CD14-positive monocyte (primary cell): ENCODE measurements at regions not wholly inside any gene's neighbourhood (a gene's known extent, or its start where the extent isn't known, plus 50 kb on each side); places are given as distances from the start of the nearest gene placed in this dataset.

Source experiments
- DNase-seq, 3 donors: peaks; one replicate each; pipeline ENCODE4 v3.0.0-alpha.2; 2011 to 2022
- H2AFZ ChIP-seq: 2 replicates; pipeline ENCODE4 v1.6.0; 2012; ENCODE audit warnings: mild to moderate bottlenecking, low read depth, low read length, inconsistent platforms; ENCODE audit not compliant: insufficient read depth, poor library complexity, severe bottlenecking
- H3K27ac ChIP-seq, 2 donors: 1 replicate in 1 of 2; 2 replicates in 1 of 2; pipeline ENCODE4 v1.5.1; 2012 to 2013; ENCODE audit warnings: low read length in 2 of 2, control low read depth in 1 of 2, inconsistent platforms in 1 of 2, low read depth in 1 of 2, mild to moderate bottlenecking in 1 of 2
- H3K27me3 ChIP-seq, 2 donors: one replicate each; pipeline versions ENCODE4 v1.6.0 to v1.6.1; 2011 to 2013; ENCODE audit warnings: low read length in 2 of 2; ENCODE audit not compliant: control insufficient read depth in 2 of 2, insufficient read depth in 2 of 2
- H3K36me3 ChIP-seq, 2 donors: replicated peaks in 1 of 2; 1 replicate in 1 of 2; 2 replicates in 1 of 2; pipeline versions ENCODE4 v1.5.1 to v1.6.1; 2012 to 2013; ENCODE audit warnings: low read length in 2 of 2, control low read depth in 1 of 2, inconsistent platforms in 1 of 2, mild to moderate bottlenecking in 1 of 2; ENCODE audit not compliant: insufficient read depth in 2 of 2, control insufficient read depth in 1 of 2
- H3K4me1 ChIP-seq, 2 donors: 1 replicate in 1 of 2; 2 replicates in 1 of 2; pipeline versions ENCODE4 v1.5.1 to v1.6.1; 2012 to 2013; ENCODE audit warnings: low read length in 2 of 2, control low read depth in 1 of 2, inconsistent platforms in 1 of 2, mild to moderate bottlenecking in 1 of 2, moderate library complexity in 1 of 2; ENCODE audit not compliant: insufficient read depth in 2 of 2, control insufficient read depth in 1 of 2
- H3K4me2 ChIP-seq: replicated peaks from 2 replicates; pipeline ENCODE3; 2012; ENCODE audit warnings: low read length, moderate library complexity, mild to moderate bottlenecking; ENCODE audit not compliant: poor library complexity, severe bottlenecking; ENCODE audit errors: extremely low read depth
- H3K4me3 ChIP-seq, 3 experiments: fragments of 200-600 bp in 1 of 3; sonication (generic) in 1 of 3; replicated peaks in 1 of 3; 1 replicate in 2 of 3; 2 replicates in 1 of 3; pipeline ENCODE4 v1.5.1; 2011 to 2013; ENCODE audit warnings: low read length in 3 of 3, mild to moderate bottlenecking in 3 of 3, control low read depth in 2 of 3, low read depth in 2 of 3, inconsistent platforms in 1 of 3, moderate library complexity in 1 of 3
- H3K79me2 ChIP-seq: 2 replicates; pipeline ENCODE4 v1.6.0; 2012; ENCODE audit warnings: mild to moderate bottlenecking, control low read depth, inconsistent platforms, low read length, moderate library complexity; ENCODE audit not compliant: insufficient read depth
- H3K9ac ChIP-seq: 2 replicates; pipeline ENCODE4 v1.6.0; 2017; ENCODE audit warnings: low read length, mild to moderate bottlenecking; ENCODE audit not compliant: insufficient read depth, poor library complexity, severe bottlenecking
- H3K9me3 ChIP-seq, 2 donors: replicated peaks in 1 of 2; 1 replicate in 1 of 2; 2 replicates in 1 of 2; pipeline versions ENCODE4 v1.5.1 to v1.6.1; 2012 to 2013; ENCODE audit warnings: low read length in 2 of 2, control low read depth in 1 of 2; ENCODE audit not compliant: control insufficient read depth in 1 of 2, insufficient read depth in 1 of 2
- H4K20me1 ChIP-seq: 2 replicates; pipeline ENCODE4 v1.6.0; 2012; ENCODE audit warnings: mild to moderate bottlenecking, low read length, control low read depth, moderate library complexity; ENCODE audit not compliant: insufficient read depth
- H3K27ac Mint-ChIP-seq, 7 donors: one replicate each; pipeline ENCODE4 v1.8.0; 2020; ENCODE audit warnings: mild to moderate bottlenecking in 7 of 7, mixed read lengths in 7 of 7, moderate library complexity in 6 of 7, inconsistent platforms in 2 of 7
- H3K27me3 Mint-ChIP-seq, 3 donors: one replicate each; pipeline ENCODE4 v1.8.0; 2021 to 2022; ENCODE audit warnings: low read depth in 3 of 3, mild to moderate bottlenecking in 3 of 3, mixed read lengths in 3 of 3, moderate library complexity in 3 of 3, inconsistent platforms in 1 of 3
- H3K36me3 Mint-ChIP-seq, 2 donors: one replicate each; pipeline ENCODE4 v1.8.0; 2020; ENCODE audit warnings: mixed read lengths in 2 of 2, inconsistent platforms in 1 of 2, mild to moderate bottlenecking in 1 of 2
- H3K4me1 Mint-ChIP-seq: one replicate; pipeline ENCODE4 v1.8.0; 2020; ENCODE audit warnings: mild to moderate bottlenecking, mixed read lengths
- H3K4me3 Mint-ChIP-seq, 2 donors: one replicate each; pipeline ENCODE4 v1.8.0; 2020; ENCODE audit warnings: mild to moderate bottlenecking in 2 of 2, mixed read lengths in 2 of 2, moderate library complexity in 1 of 2
- H3K9me3 Mint-ChIP-seq, 7 donors: one replicate each; pipeline ENCODE4 v1.8.0; 2020 to 2022; ENCODE audit warnings: mixed read lengths in 7 of 7, mild to moderate bottlenecking in 6 of 7, moderate library complexity in 6 of 7, inconsistent platforms in 2 of 7
- CTCF ChIP-seq: fragments of 200-600 bp; IDR thresholded peaks from one replicate; pipeline ENCODE4 v1.8.0; 2022; ENCODE audit warnings: antibody characterized with exemption, mild to moderate bottlenecking
- intact Hi-C, 2 donors: fragments of 100-400 bp; cut with micrococcal nuclease; formaldehyde crosslinking; loops; one replicate each; pipeline versions ENCODE4 v1.15.0 to v1.15.1; 2023

- Histone ChIP-seq H3K9ac (no peak overlapping the region), H3K27me3 (no peaks in the 10 kb centered on the region), H3K27ac (no peak overlapping the region), H3K79me2 (no peaks in the 10 kb centered on the region), H3K4me3 (no peak overlapping the region), H3K36me3 (no peaks in the 10 kb centered on the region), H4K20me1 (no peaks in the 10 kb centered on the region), H3K9me3 (no peaks in the 10 kb centered on the region), H3K4me2 (no peak overlapping the region), H2AFZ (no peak overlapping the region), H3K4me1 (no peaks in the 10 kb centered on the region)
- no peak overlapping the region for H3K27ac Mint-ChIP-seq
- no peaks in the 10 kb centered on the region for H3K4me1 Mint-ChIP-seq
- intact Hi-C loops: no loop called here
- no peak for DNase-seq
- H3K4me3 Mint-ChIP-seq: no peak overlapping the region
- H3K36me3 Mint-ChIP-seq: no peaks in the 10 kb centered on the region
- TF ChIP-seq CTCF: no peak
- H3K27me3 Mint-ChIP-seq: no peaks in the 10 kb centered on the region
- peaks cover 0 to under 1% (median 0%) of the 10 kb centered on the region in 7 donors for H3K9me3 Mint-ChIP-seq
Observed at GRCh38 chrY:15578761-15579160, 1054.4 kb downstream of the NLGN4Y start.

GRCh38 chrY:15579245-15579644, 1054.9 kb downstream of the NLGN4Y start:
- Histone ChIP-seq H3K4me2 (no peak overlapping the region), H3K4me1 (no peaks in the 10 kb centered on the region), H3K9ac (no peak overlapping the region), H2AFZ (no peak overlapping the region), H3K36me3 (no peaks in the 10 kb centered on the region), H3K4me3 (no peak overlapping the region), H4K20me1 (no peaks in the 10 kb centered on the region), H3K79me2 (no peaks in the 10 kb centered on the region), H3K27ac (no peak overlapping the region), H3K9me3 (no peaks in the 10 kb centered on the region), H3K27me3 (no peaks in the 10 kb centered on the region)
- no peak for DNase-seq
- H3K27me3 Mint-ChIP-seq: no peaks in the 10 kb centered on the region
- TF ChIP-seq CTCF: no peak
- no peaks in the 10 kb centered on the region for H3K9me3 Mint-ChIP-seq
- no peak overlapping the region for H3K4me3 Mint-ChIP-seq
- intact Hi-C loops: no loop called here
- no peak overlapping the region for H3K27ac Mint-ChIP-seq
- no peaks in the 10 kb centered on the region for H3K4me1 Mint-ChIP-seq
- H3K36me3 Mint-ChIP-seq: no peaks in the 10 kb centered on the region
